Activated CD4-positive, CD25-positive, alpha-beta regulatory T cell (primary cell): ENCODE measurements at regions not wholly inside any gene's neighbourhood (a gene's known extent, or its start where the extent isn't known, plus 50 kb on each side); places are given as distances from the start of the nearest gene placed in this dataset.
"Not testable (repeated sequence)": the region's sequence is repeated elsewhere in the genome, so short reads cannot be mapped to it uniquely, and the experiment has no call there.

Source experiments
- DNase-seq, 4 experiments: peaks; one replicate each; lab custom pipeline; 2025; lab: John Stamatoyannopoulos, UW

GRCh38 chr11:87971354-87971753, 203.9 kb downstream of the RAB38 start:
- DNase-seq, result no peak

- DNase-seq, result no peak
These were observed 204.5 kb downstream of the RAB38 start for GRCh38 chr11:87970762-87971161.

- DNase-seq, result no peak
These were observed 207.8 kb downstream of the RAB38 start for GRCh38 chr11:87967459-87967858.

GRCh38 chr11:87966694-87967093, 208.5 kb downstream of the RAB38 start:
- no peak for DNase-seq

- DNase-seq, result no peak
These were observed 209.0 kb downstream of the RAB38 start for GRCh38 chr11:87966216-87966615.

GRCh38 chr11:87961606-87962005, 213.6 kb downstream of the RAB38 start:
- DNase-seq, result no peak

GRCh38 chr11:87957961-87958360, 217.3 kb downstream of the RAB38 start:
- DNase-seq, result no peak

- DNase-seq, result no peak
These were observed 220.8 kb downstream of the RAB38 start for GRCh38 chr11:87954476-87954875.

GRCh38 chr11:87942786-87943185, 232.5 kb downstream of the RAB38 start:
- DNase-seq, result no peak

GRCh38 chr11:87934182-87934581, 241.1 kb downstream of the RAB38 start:
- DNase-seq, result no peak

GRCh38 chr11:87926250-87926970, 248.8 kb downstream of the RAB38 start:
- DNase-seq, result no peak

GRCh38 chr11:87924125-87924524, 251.1 kb downstream of the RAB38 start:
- DNase-seq, result no peak

- DNase-seq, result no peak
These were observed 258.1 kb downstream of the RAB38 start for GRCh38 chr11:87917111-87917510.

- no peak for DNase-seq
These were observed 266.1 kb downstream of the RAB38 start for GRCh38 chr11:87909178-87909577.

- DNase-seq, result no peak
These were observed 267.2 kb downstream of the RAB38 start for GRCh38 chr11:87908086-87908485.

- DNase-seq, result no peak
These were observed 271.9 kb downstream of the RAB38 start for GRCh38 chr11:87903345-87903744.

- no peak for DNase-seq
These were observed 273.9 kb downstream of the RAB38 start for GRCh38 chr11:87901341-87901740.

GRCh38 chr11:87897921-87898320, 277.3 kb downstream of the RAB38 start:
- no peak for DNase-seq

- DNase-seq, result no peak
These were observed 278.2 kb downstream of the RAB38 start for GRCh38 chr11:87897071-87897470.

GRCh38 chr11:87894961-87895360, 280.3 kb downstream of the RAB38 start:
- no peak for DNase-seq

- DNase-seq, result no peak
These were observed 283.0 kb downstream of the RAB38 start for GRCh38 chr11:87892291-87892690.

- DNase-seq, result no peak
These were observed 286.1 kb downstream of the RAB38 start for GRCh38 chr11:87889126-87889525.

- not testable (repeated sequence) for DNase-seq
These were observed 290.2 kb downstream of the RAB38 start for GRCh38 chr11:87885084-87885483.

GRCh38 chr11:87879118-87879517, 296.1 kb downstream of the RAB38 start:
- no peak for DNase-seq
